HEK293T (cell line): ENCODE measurements at regions not wholly inside any gene's neighbourhood (a gene's known extent, or its start where the extent isn't known, plus 50 kb on each side); places are given as distances from the start of the nearest gene placed in this dataset.

Experiments
- FOXA1 ChIP-seq: fragments of 450-650 bp; IDR thresholded peaks from 2 replicates; pipeline ENCODE4 v1.6.1; 2016; ENCODE audit warnings: mild to moderate bottlenecking
- SP1 ChIP-seq: fragments of 450-650 bp; IDR thresholded peaks from 2 replicates; pipeline ENCODE4 v1.6.1; 2017
- TARDBP ChIP-seq: fragments of 450-650 bp; IDR thresholded peaks from 2 replicates; pipeline ENCODE4 v1.6.1; 2016

DNA sequence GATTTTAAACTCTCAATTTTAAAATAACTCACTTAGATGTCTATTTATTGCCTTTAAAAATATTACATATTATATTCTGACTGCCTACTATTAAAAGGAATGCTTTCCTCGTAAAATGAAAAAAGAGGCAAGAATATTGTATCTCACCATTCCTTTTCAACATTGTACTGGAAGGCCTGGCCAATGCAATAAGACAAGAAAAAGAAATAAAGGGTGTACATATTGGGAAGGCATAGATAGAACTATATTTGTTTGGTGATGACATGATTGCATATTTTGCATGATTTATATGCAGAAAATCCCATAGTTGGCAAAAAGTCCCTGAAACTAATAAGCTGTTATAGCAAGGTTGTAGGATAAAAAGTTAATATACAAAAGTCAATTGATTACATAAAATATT lies 474.6 kb upstream of the ATP2B1 start:
- TF ChIP-seq SP1 (no peak), TARDBP (no peak), FOXA1 (no peak)
